ENCODE measurements at regions not wholly inside any gene's neighbourhood (a gene's known extent, or its start where the extent isn't known, plus 50 kb on each side); places are given as distances from the start of the nearest gene placed in this dataset.
"Not testable (repeated sequence)": the region's sequence is repeated elsewhere in the genome, so short reads cannot be mapped to it uniquely, and the experiment has no call there.

GRCh38 chr11:87583931-87584330 lies 546.2 kb downstream of the TMEM135 start:
- ChIA-PET POLR2A (no interaction called here), CTCF (no interaction called here)

- ChIA-PET POLR2A (no interaction called here), CTCF (no interaction called here)
These were observed 537.4 kb downstream of the TMEM135 start for GRCh38 chr11:87575088-87575487.

GRCh38 chr11:87574193-87574592 lies 536.5 kb downstream of the TMEM135 start:
- CTCF ChIA-PET, result no interaction called here

GRCh38 chr11:87573708-87574107 lies 536.0 kb downstream of the TMEM135 start:
- CTCF ChIA-PET, result no interaction called here

More at GRCh38 chr11:87574193-87574592, 536.5 kb downstream of the TMEM135 start:
- POLR2A ChIA-PET, result no interaction called here

GRCh38 chr11:87572881-87573280 lies 535.1 kb downstream of the TMEM135 start:
- POLR2A ChIA-PET, result no interaction called here
- CTCF ChIA-PET, result no interaction called here

More at GRCh38 chr11:87573708-87574107, 536.0 kb downstream of the TMEM135 start:
- POLR2A ChIA-PET, result no interaction called here

- ChIA-PET POLR2A (no interaction called here), CTCF (no interaction called here)
These were observed 522.6 kb downstream of the TMEM135 start for GRCh38 chr11:87560352-87560751.

GRCh38 chr11:87559852-87560251 lies 522.1 kb downstream of the TMEM135 start:
- POLR2A ChIA-PET, CTCF ChIA-PET: not testable (repeated sequence)

- CTCF ChIA-PET, result interaction anchor here (1.3 kb wide), 1 partner anchor 10 kb away, joined by 3 read pairs; no protein-coding TSS in a partner anchor
- POLR2A ChIA-PET, result no interaction called here
These were observed 517.4 kb downstream of the TMEM135 start for GRCh38 chr11:87555101-87555500.

GRCh38 chr11:87548797-87549196 lies 511.1 kb downstream of the TMEM135 start:
- CTCF ChIA-PET, result no interaction called here
- POLR2A ChIA-PET, result no interaction called here

- ChIA-PET CTCF (interaction anchor here (1.1 kb wide), 1 partner anchor 9 kb away, joined by 3 read pairs; no protein-coding TSS in a partner anchor), POLR2A (no interaction called here)
These were observed 508.1 kb downstream of the TMEM135 start for GRCh38 chr11:87545858-87546257.

- ChIA-PET CTCF (no interaction called here), POLR2A (no interaction called here)
These were observed 501.9 kb downstream of the TMEM135 start for GRCh38 chr11:87539596-87539995.

GRCh38 chr11:87536565-87536964 lies 498.8 kb downstream of the TMEM135 start:
- CTCF ChIA-PET, result no interaction called here
- POLR2A ChIA-PET, result no interaction called here

GRCh38 chr11:87536016-87536415 lies 498.3 kb downstream of the TMEM135 start:
- POLR2A ChIA-PET, result no interaction called here
- CTCF ChIA-PET, result no interaction called here

GRCh38 chr11:87535513-87535912 lies 497.8 kb downstream of the TMEM135 start:
- ChIA-PET POLR2A (no interaction called here), CTCF (no interaction called here)

- POLR2A ChIA-PET, result not testable (repeated sequence)
These were observed 494.1 kb downstream of the TMEM135 start for GRCh38 chr11:87531835-87532234.

GRCh38 chr11:87529486-87529885 lies 491.8 kb downstream of the TMEM135 start:
- CTCF ChIA-PET, result no interaction called here
- POLR2A ChIA-PET, result no interaction called here

More at GRCh38 chr11:87531835-87532234, 494.1 kb downstream of the TMEM135 start:
- CTCF ChIA-PET, result not testable (repeated sequence)

GRCh38 chr11:87528752-87529151 lies 491.0 kb downstream of the TMEM135 start:
- CTCF ChIA-PET, result no interaction called here
- POLR2A ChIA-PET, result no interaction called here

- CTCF ChIA-PET, result no interaction called here
These were observed 485.5 kb downstream of the TMEM135 start for GRCh38 chr11:87523276-87523675.

GRCh38 chr11:87518266-87518665 lies 480.5 kb downstream of the TMEM135 start:
- ChIA-PET CTCF (no interaction called here), POLR2A (no interaction called here)

More at GRCh38 chr11:87523276-87523675, 485.5 kb downstream of the TMEM135 start:
- POLR2A ChIA-PET, result no interaction called here

- CTCF ChIA-PET, result no interaction called here
- POLR2A ChIA-PET, result no interaction called here
These were observed 479.6 kb downstream of the TMEM135 start for GRCh38 chr11:87517351-87517750.

- CTCF ChIA-PET, POLR2A ChIA-PET: not testable (repeated sequence)
These were observed 470.0 kb downstream of the TMEM135 start for GRCh38 chr11:87507722-87508121.

GRCh38 chr11:87506946-87507345 lies 469.2 kb downstream of the TMEM135 start:
- POLR2A ChIA-PET, result not testable (repeated sequence)

GRCh38 chr11:87501388-87501787 lies 463.7 kb downstream of the TMEM135 start:
- CTCF ChIA-PET, result no interaction called here

More at GRCh38 chr11:87506946-87507345, 469.2 kb downstream of the TMEM135 start:
- CTCF ChIA-PET, result not testable (repeated sequence)

More at GRCh38 chr11:87501388-87501787, 463.7 kb downstream of the TMEM135 start:
- POLR2A ChIA-PET, result no interaction called here

All from activated CD8-positive, alpha-beta memory T cell treated with anti-CD3 and anti-CD28 coated beads for 36 hours (primary cell).